ENCODE measurements at regions not wholly inside any gene's neighbourhood (a gene's known extent, or its start where the extent isn't known, plus 50 kb on each side); places are given as distances from the start of the nearest gene placed in this dataset.

DNA sequence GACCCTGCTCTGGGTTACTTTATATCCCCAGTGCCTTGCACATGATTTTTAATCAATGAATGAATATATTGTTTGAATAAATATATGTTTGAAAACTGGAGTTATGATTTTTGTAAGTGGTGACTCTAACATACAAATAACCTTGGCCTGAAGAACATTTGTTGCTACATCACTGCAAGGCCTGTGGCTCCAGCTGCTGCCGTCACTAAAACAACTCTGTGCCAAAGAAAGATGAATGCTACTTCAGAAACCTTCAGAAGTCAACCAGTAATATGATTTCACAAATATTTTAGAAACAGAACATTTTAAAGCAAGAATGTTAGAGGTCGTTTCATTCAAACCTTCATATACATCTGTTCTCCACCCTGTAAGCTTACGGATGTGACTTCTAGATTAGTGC is 60.6 kb upstream of the SEC16B start:
- DNase-seq (no peak), ATAC-seq (no peak)
- CTCF ChIA-PET: no interaction called here
- H3K27ac ChIP-seq (ENCODE audit: low read depth, low read length): no peak overlapping the region
- no peaks in the 10 kb centered on the region for H3K4me1 ChIP-seq (ENCODE audit: control insufficient read depth in 2 of 2, insufficient read depth in 2 of 2, low read length in 2 of 2)
- no peaks in the 10 kb centered on the region for H3K9me3 ChIP-seq (ENCODE audit: control insufficient read depth in 2 of 3, low read length in 3 of 3)
- peaks cover 0 to 6% (median 2%) of the 10 kb centered on the region in 5 donors for H3K27me3 Mint-ChIP-seq
- H3K4me3 ChIP-seq (ENCODE audit: low read length): no peak overlapping the region
- no peaks in the 10 kb centered on the region for H3K36me3 ChIP-seq (ENCODE audit: control insufficient read depth in 2 of 3, insufficient read depth in 3 of 3, low read length in 3 of 3)
- H3K27ac Mint-ChIP-seq: no peak overlapping the region
- no peak overlapping the region for H3K4me3 Mint-ChIP-seq
- no peaks in the 10 kb centered on the region for H3K27me3 ChIP-seq (ENCODE audit: control insufficient read depth in 2 of 2, insufficient read depth in 2 of 2, low read length in 2 of 2)
- POLR2A ChIA-PET: no interaction called here
- H3K9me3 Mint-ChIP-seq: peaks cover 0 to 11% (median 2%) of the 10 kb centered on the region in 11 donors
- intact Hi-C loops (cut with micrococcal nuclease): no loop called here
- no peaks in the 10 kb centered on the region for H3K4me1 Mint-ChIP-seq
- H3K36me3 Mint-ChIP-seq: no peaks in the 10 kb centered on the region

DNA sequence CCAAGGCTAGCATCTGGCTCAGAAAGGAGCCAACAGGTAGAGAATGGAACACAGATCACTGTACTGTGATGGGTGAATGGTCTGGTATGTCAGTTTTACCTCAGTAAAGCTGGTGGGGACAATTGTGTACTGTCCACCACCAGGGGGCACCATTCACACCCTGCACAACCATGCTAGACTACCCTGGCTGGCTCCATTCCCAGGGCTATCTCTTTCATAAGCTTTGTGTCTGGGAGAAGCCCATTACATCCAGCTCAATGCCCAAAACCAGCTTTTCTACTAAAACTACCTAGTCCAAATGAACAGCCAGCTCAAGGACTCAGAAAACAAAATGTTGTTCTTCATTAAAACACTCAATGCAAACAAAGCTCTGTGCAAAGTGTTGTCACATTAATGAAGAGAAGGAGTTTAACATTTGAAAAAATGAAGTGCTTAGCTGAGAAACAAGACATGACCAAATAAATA is 62.0 kb upstream of the RASAL2 start:
- no peak overlapping the region for H3K27ac ChIP-seq (ENCODE audit: low read depth, low read length)
- intact Hi-C loops (cut with micrococcal nuclease): no loop called here
- CTCF ChIA-PET: no interaction called here
- ATAC-seq (peak; percentile 77), DNase-seq (peak in 1 of 9 donors; percentile 22)
- Mint-ChIP-seq H3K9me3 (peaks cover 0 to 12% (median 3%) of the 10 kb centered on the region in 11 donors), H3K4me3 (no peak overlapping the region), H3K36me3 (no peaks in the 10 kb centered on the region), H3K27ac (no peak overlapping the region), H3K4me1 (no peaks in the 10 kb centered on the region), H3K27me3 (peaks cover 2 to 11% (median 8%) of the 10 kb centered on the region in 5 donors)
- H3K27me3 ChIP-seq (ENCODE audit: control insufficient read depth in 2 of 2, insufficient read depth in 2 of 2, low read length in 2 of 2): no peaks in the 10 kb centered on the region
- no peaks in the 10 kb centered on the region for H3K36me3 ChIP-seq (ENCODE audit: control insufficient read depth in 2 of 3, insufficient read depth in 3 of 3, low read length in 3 of 3)
- no peaks in the 10 kb centered on the region for H3K4me1 ChIP-seq (ENCODE audit: control insufficient read depth in 2 of 2, insufficient read depth in 2 of 2, low read length in 2 of 2)
- no peak overlapping the region for H3K4me3 ChIP-seq (ENCODE audit: low read length)
- H3K9me3 ChIP-seq (ENCODE audit: control insufficient read depth in 2 of 3, low read length in 3 of 3): no peaks in the 10 kb centered on the region
- POLR2A ChIA-PET: no interaction called here

GRCh38 chr1:178033019-178033418 is 60.9 kb upstream of the RASAL2 start:
- no peaks in the 10 kb centered on the region for H3K27me3 ChIP-seq (ENCODE audit: control insufficient read depth in 2 of 2, insufficient read depth in 2 of 2, low read length in 2 of 2)
- DNase-seq (no peak), ATAC-seq (no peak)
- Mint-ChIP-seq H3K27ac (no peak overlapping the region), H3K27me3 (peaks cover 2 to 14% (median 11%) of the 10 kb centered on the region in 5 donors), H3K9me3 (peaks cover 0 to 17% (median 3%) of the 10 kb centered on the region in 11 donors), H3K4me1 (no peaks in the 10 kb centered on the region), H3K4me3 (no peak overlapping the region), H3K36me3 (no peaks in the 10 kb centered on the region)
- intact Hi-C loops (cut with micrococcal nuclease): no loop called here
- no peaks in the 10 kb centered on the region for H3K9me3 ChIP-seq (ENCODE audit: control insufficient read depth in 2 of 3, low read length in 3 of 3)
- H3K27ac ChIP-seq (ENCODE audit: low read depth, low read length): no peak overlapping the region
- CTCF ChIA-PET: no interaction called here
- H3K36me3 ChIP-seq (ENCODE audit: control insufficient read depth in 2 of 3, insufficient read depth in 3 of 3, low read length in 3 of 3): no peaks in the 10 kb centered on the region
- POLR2A ChIA-PET: no interaction called here
- no peak overlapping the region for H3K4me3 ChIP-seq (ENCODE audit: low read length)
- H3K4me1 ChIP-seq (ENCODE audit: control insufficient read depth in 2 of 2, insufficient read depth in 2 of 2, low read length in 2 of 2): no peaks in the 10 kb centered on the region

DNA sequence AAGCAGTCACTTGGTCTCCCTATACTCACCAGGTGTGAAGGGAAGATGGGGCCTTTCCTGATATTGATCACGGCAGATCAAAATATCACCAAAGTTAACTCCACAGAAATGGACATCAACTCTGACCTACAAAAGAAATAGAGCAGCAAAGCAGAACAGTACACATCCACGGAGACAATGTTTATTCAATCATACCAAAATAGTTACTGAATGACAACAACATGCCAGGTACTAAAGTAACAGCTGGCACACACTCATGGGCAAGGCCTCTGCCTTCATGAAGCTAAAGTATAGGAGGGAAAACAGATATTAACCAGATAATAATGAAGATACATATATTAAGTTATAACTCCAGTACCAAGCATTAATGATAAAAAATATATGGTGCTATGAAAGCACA is 59.2 kb upstream of the RASAL2 start:
- H3K4me3 Mint-ChIP-seq: no peak overlapping the region
- no peak for ATAC-seq
- ChIA-PET CTCF (no interaction called here), POLR2A (no interaction called here)
- DNase-seq: no peak
- Histone ChIP-seq H3K4me3 (ENCODE audit: low read length) (no peak overlapping the region), H3K9me3 (ENCODE audit: control insufficient read depth in 2 of 3, low read length in 3 of 3) (no peaks in the 10 kb centered on the region), H3K4me1 (ENCODE audit: control insufficient read depth in 2 of 2, insufficient read depth in 2 of 2, low read length in 2 of 2) (no peaks in the 10 kb centered on the region), H3K27ac (ENCODE audit: low read depth, low read length) (no peak overlapping the region), H3K36me3 (ENCODE audit: control insufficient read depth in 2 of 3, insufficient read depth in 3 of 3, low read length in 3 of 3) (no peaks in the 10 kb centered on the region), H3K27me3 (ENCODE audit: control insufficient read depth in 2 of 2, insufficient read depth in 2 of 2, low read length in 2 of 2) (no peaks in the 10 kb centered on the region)
- H3K27ac Mint-ChIP-seq: no peak overlapping the region
- intact Hi-C loops (cut with micrococcal nuclease): no loop called here
- no peaks in the 10 kb centered on the region for H3K36me3 Mint-ChIP-seq
- H3K9me3 Mint-ChIP-seq: peaks cover 0 to 24% (median 6%) of the 10 kb centered on the region in 11 donors
- H3K27me3 Mint-ChIP-seq: peaks cover 9 to 23% (median 12%) of the 10 kb centered on the region in 5 donors
- no peaks in the 10 kb centered on the region for H3K4me1 Mint-ChIP-seq

DNA sequence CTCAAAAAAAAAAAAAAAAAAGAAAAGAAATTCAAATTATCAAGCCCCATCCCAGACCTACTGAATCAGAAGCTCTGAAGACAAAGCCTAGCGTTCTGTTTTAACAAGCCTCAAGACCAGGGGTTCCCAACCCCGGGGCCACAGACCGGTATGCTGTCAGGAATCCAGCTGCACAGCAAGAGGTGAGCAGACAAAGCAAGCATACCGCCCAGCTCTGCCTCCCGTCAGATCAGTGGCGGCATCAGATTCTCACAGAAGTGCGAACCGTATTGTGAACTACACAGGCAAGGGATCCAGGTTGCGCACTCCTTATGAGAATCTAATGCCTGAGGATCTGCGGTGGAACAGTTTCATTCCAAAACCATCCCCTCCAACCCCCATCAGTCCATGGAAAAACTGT is 57.8 kb upstream of the RASAL2 start:
- intact Hi-C loops (cut with micrococcal nuclease): no loop called here
- Mint-ChIP-seq H3K4me1 (no peaks in the 10 kb centered on the region), H3K9me3 (peaks cover 4 to 33% (median 9%) of the 10 kb centered on the region in 11 donors), H3K27me3 (peaks cover 9 to 33% (median 19%) of the 10 kb centered on the region in 5 donors), H3K36me3 (peaks cover 0 to 3% (median 0%) of the 10 kb centered on the region in 5 donors), H3K27ac (no peak overlapping the region), H3K4me3 (no peak overlapping the region)
- ChIA-PET CTCF (interaction anchor here (0.6 kb wide), 1 partner anchor 623 kb away, joined by 4 read pairs; no protein-coding TSS in a partner anchor), POLR2A (no interaction called here)
- DNase-seq: no peak
- H3K27ac ChIP-seq (ENCODE audit: low read depth, low read length): no peak overlapping the region
- H3K4me3 ChIP-seq (ENCODE audit: low read length): no peak overlapping the region
- no peaks in the 10 kb centered on the region for H3K27me3 ChIP-seq (ENCODE audit: control insufficient read depth in 2 of 2, insufficient read depth in 2 of 2, low read length in 2 of 2)
- no peaks in the 10 kb centered on the region for H3K9me3 ChIP-seq (ENCODE audit: control insufficient read depth in 2 of 3, low read length in 3 of 3)
- no peaks in the 10 kb centered on the region for H3K36me3 ChIP-seq (ENCODE audit: control insufficient read depth in 2 of 3, insufficient read depth in 3 of 3, low read length in 3 of 3)
- H3K4me1 ChIP-seq (ENCODE audit: control insufficient read depth in 2 of 2, insufficient read depth in 2 of 2, low read length in 2 of 2): no peaks in the 10 kb centered on the region
- no peak for ATAC-seq

- no peak overlapping the region for H3K27ac Mint-ChIP-seq
- POLR2A ChIA-PET: no interaction called here
- peaks cover 0 to 5% (median 0%) of the 10 kb centered on the region in 5 donors for H3K36me3 Mint-ChIP-seq
- no peaks in the 10 kb centered on the region for H3K36me3 ChIP-seq (ENCODE audit: control insufficient read depth in 2 of 3, insufficient read depth in 3 of 3, low read length in 3 of 3)
- no peak overlapping the region for H3K4me3 Mint-ChIP-seq
- H3K9me3 Mint-ChIP-seq: peaks cover 7 to 43% (median 16%) of the 10 kb centered on the region in 11 donors
- intact Hi-C loops (cut with micrococcal nuclease): no loop called here
- H3K27me3 Mint-ChIP-seq: peaks cover 9 to 40% (median 20%) of the 10 kb centered on the region in 5 donors
- H3K4me1 ChIP-seq (ENCODE audit: control insufficient read depth in 2 of 2, insufficient read depth in 2 of 2, low read length in 2 of 2): no peaks in the 10 kb centered on the region
- H3K9me3 ChIP-seq (ENCODE audit: control insufficient read depth in 2 of 3, low read length in 3 of 3): no peaks in the 10 kb centered on the region
- H3K4me1 Mint-ChIP-seq: no peaks in the 10 kb centered on the region
- ATAC-seq (peak; percentile 87), DNase-seq (peak in 1 of 9 donors; percentile 18)
- CTCF ChIA-PET: no interaction called here
- H3K27me3 ChIP-seq (ENCODE audit: control insufficient read depth in 2 of 2, insufficient read depth in 2 of 2, low read length in 2 of 2): no peaks in the 10 kb centered on the region
- H3K4me3 ChIP-seq (ENCODE audit: low read length): no peak overlapping the region
- no peak overlapping the region for H3K27ac ChIP-seq (ENCODE audit: low read depth, low read length)
Measured at GRCh38 chr1:178037510-178038253, 56.2 kb upstream of the RASAL2 start.

DNA sequence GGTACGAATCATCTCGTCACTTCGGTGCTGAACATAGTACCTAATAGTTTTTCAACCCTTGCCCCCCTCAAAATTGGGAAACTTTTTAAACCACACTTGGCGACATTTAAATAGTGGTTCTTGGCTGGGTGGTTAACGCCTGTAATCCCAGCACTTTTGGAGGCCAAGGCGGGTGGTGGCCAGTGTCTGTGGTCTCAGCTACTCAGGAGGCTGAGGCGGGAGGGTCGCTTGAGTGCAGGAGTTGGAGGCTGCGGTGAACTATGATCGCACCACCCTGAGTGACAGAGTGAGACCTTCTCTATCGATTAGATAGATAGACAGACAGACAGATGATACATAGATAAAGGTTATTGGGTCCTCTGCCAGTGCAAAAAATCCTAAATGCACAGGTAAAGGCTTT is 55.5 kb upstream of the RASAL2 start:
- Histone ChIP-seq H3K27me3 (ENCODE audit: control insufficient read depth in 2 of 2, insufficient read depth in 2 of 2, low read length in 2 of 2) (no peaks in the 10 kb centered on the region), H3K4me1 (ENCODE audit: control insufficient read depth in 2 of 2, insufficient read depth in 2 of 2, low read length in 2 of 2) (no peaks in the 10 kb centered on the region), H3K36me3 (ENCODE audit: control insufficient read depth in 2 of 3, insufficient read depth in 3 of 3, low read length in 3 of 3) (no peaks in the 10 kb centered on the region), H3K27ac (ENCODE audit: low read depth, low read length) (no peak overlapping the region), H3K9me3 (ENCODE audit: control insufficient read depth in 2 of 3, low read length in 3 of 3) (no peaks in the 10 kb centered on the region), H3K4me3 (ENCODE audit: low read length) (no peak overlapping the region)
- CTCF ChIA-PET: no interaction called here
- DNase-seq (no peak), ATAC-seq (no peak)
- Mint-ChIP-seq H3K36me3 (peaks cover 0 to 5% (median 0%) of the 10 kb centered on the region in 5 donors), H3K9me3 (peaks cover 7 to 43% (median 16%) of the 10 kb centered on the region in 11 donors), H3K27me3 (peaks cover 9 to 40% (median 20%) of the 10 kb centered on the region in 5 donors), H3K27ac (no peak overlapping the region), H3K4me1 (no peaks in the 10 kb centered on the region), H3K4me3 (no peak overlapping the region)
- intact Hi-C loops (cut with micrococcal nuclease): no loop called here
- POLR2A ChIA-PET: no interaction called here
